GM18909 (cell line): ENCODE measurements at regions not wholly inside any gene's neighbourhood (a gene's known extent, or its start where the extent isn't known, plus 50 kb on each side); places are given as distances from the start of the nearest gene placed in this dataset.
A peak's percentile ranks its signal among the peaks of the same experiment; 100 is the strongest.

Experiments used
- ATAC-seq: cut with Tn5 transposase; IDR thresholded peaks from one replicate; pipeline ENCODE4 v1.9.1; 2021; ENCODE audit warnings: mild to moderate bottlenecking; ENCODE audit not compliant: unreplicated experiment, poor library complexity

DNA sequence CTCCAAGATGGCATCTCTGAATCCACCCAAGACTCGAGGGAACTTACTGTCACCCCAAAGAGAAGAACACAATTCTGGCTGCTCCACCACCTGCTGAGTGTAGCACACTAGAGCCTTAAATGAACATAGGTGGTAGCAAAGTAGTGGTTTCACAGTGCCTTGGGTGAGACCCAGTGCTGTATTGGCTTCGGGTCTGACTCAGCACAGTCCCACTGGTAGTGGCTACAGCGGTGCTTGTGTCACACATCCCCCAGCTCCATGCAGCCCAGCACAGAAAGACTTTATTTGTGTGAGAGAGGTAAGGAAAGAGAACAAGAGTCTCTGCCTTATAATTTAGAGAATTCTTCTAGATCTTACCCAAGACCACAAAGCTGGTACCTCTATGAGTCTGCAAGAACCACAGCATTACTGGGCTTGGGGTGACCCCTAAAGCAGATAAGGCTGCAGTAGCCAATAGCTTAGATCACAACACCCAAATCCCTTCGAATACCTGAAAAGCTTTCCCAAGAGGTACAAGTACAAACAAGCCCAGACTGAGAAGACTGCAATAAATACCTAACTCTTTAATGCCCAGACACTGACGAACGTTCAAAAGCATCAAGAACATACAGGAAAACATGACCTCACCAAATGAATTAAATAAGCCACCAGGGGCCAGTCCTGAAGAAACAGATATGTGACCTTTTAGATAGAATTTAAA is 83.3 kb upstream of the SLC38A4 start:
- ATAC-seq, result no peak

- ATAC-seq, result no peak
Measured at GRCh38 chr12:46910830-46911229, 85.0 kb upstream of the SLC38A4 start.

- no peak for ATAC-seq
Measured at GRCh38 chr12:46914336-46914735, 88.5 kb upstream of the SLC38A4 start.

DNA sequence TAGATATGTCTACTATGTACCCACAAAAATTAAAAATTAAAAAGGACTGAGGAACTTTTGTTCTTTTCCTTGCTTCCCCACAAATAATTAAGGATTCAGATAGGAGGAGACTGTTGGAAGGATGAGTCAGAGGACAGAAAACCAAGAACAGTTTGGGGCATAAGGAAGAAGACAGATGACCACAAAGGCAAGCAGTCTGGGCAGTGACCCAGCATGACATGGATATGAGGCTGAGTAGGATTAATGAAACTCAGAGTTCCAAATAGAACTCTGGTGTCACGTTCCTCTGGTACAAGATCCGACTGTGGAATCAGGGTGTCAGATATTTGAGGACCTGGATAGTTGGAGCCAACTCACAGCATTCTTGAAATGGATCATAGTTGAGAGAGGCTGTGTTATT is 89.3 kb upstream of the SLC38A4 start:
- ATAC-seq, result no peak

DNA sequence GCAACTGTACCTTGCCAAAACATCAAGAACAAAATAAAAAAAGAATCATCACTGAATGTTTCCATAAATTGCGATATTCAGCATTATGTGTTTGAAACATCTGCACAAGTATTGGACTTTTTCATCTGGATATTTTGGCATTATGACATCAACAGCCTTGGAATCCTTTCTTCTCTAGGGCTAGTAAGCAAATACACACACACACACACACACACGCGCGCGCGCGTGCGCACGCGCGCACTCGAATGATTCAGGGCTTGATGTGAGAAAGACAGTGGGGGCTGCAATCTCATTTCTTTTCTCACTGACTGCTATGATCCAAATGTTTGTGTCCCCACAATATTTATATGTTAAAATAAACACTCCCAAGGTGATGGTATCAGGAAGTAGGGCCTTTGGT is 90.0 kb upstream of the SLC38A4 start:
- no peak for ATAC-seq

DNA sequence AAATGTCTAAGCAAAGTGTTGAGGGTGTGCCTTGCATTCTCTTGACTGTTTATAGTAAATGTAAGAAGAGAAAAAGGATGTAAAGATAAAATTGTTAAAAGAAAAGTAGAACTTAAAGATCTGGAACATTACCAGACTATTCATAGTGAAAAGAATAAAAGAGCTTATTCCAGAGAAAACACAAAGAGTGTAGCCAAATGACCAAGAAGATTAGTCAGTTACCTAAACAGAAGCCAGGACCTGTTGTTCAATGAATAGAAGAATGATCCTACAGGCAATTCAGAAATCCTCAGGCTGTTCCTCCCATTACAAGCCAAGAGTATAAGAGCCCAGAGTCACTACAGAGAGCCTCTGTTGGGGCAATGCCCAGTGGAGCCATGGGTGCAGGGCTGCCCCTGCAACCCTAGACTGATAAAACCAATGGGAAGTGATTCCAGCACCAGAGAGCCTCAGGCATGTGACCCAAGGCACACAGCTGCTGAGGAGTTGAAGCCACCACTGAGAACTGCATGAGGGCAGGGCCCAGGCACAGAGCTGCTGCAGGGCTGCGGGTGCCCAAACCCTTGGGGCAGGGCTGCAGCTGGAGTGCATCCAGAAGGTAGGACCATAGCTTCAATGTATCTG is 91.1 kb upstream of the SLC38A4 start:
- ATAC-seq, result no peak

DNA sequence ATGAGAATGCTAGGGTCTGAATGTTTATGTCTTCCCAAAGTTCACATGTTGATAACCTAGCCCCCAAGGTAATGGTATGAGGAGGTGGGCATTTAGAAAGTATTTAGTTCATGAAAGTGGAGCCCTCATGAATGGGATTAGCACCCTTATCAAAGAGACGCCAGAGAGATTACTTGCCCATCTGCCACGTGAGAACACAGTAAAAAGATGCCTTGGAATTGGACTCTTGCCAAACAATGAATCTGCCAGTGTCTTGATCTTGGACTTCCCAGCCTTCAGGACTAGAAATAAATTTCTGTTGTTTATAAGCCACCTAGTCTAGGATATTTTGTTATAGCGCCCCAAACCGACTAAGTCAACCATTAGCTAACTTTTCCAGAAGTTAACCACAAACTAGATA is 92.0 kb upstream of the SLC38A4 start:
- no peak for ATAC-seq

DNA sequence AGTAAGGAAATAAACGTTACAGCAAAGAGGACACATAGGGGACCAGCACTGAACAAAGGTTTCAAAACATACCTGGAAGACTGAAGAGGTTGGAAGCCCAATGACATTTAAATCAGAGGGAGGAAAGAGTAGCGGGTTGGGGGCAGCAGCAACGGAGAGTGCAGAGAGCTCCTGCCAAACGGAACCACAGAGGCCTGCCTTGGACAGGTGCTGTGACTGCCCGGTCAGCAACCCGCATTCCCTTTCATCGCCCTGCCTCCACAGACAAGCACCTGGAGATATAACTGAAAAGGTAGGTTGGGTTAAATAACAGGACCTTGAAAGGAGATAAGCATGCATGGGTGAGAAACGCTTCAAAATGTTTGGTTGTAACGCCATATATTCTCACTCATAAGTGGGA is 92.8 kb upstream of the SLC38A4 start:
- no peak for ATAC-seq

DNA sequence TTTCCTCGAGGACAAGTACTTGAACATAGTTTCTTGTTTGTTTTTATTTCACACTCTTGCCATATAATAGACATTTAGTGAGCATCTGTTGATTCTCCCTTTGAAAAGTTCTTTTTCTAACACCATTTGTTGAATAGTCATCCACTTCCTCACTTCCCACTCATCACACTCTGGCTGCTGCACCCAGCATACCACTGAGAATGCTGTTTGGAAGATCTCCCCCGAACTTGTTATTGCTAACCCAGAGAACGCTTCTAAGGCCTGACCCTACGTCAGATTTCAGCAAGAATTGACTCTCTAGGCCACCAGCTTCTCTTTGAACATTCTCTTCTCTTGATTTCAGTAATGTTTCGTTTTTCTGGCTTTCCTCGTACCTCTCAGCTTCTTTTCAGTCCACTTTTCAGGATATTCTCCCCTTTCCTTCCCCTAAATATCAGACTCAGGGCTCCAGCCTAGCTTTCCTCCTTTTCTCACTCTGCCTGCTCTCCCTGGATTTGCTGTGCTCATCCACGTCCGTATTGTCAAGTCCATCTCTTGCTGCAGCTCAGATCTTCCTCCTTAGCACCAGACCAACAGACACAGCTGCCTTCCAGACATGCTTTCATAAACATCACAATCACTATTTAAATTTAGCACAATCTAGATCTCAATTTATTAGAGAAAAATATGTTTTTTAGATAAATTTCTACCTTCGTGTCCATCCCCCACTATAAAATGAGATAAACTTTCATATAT is 94.0 kb upstream of the SLC38A4 start:
- ATAC-seq, result no peak

GRCh38 chr12:46920499-46920898 is 94.7 kb upstream of the SLC38A4 start:
- ATAC-seq, result peak; percentile 95

- peak; percentile 20 for ATAC-seq
Measured at GRCh38 chr12:46921048-46921763, 95.4 kb upstream of the SLC38A4 start.

- ATAC-seq, result no peak
Measured at GRCh38 chr12:46921764-46922133, 96.0 kb upstream of the SLC38A4 start.

DNA sequence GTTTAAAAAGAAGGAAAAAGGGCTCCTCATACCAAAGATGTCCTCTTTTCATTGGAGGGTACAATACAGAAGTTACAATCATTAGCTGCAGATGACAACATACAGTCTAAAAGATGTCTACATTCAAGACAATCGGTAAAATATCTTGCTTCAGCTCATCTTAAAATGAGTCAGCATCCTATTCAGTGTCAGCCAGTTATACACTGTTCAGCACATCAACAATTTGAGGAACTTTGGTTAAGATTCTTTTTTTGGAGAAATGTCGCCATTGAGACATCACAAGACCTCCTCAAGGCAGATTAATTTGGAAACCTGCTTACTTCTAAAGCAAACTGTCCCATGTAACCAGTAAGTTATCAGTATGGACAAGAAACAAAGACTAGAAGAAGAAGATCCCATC is 100.7 kb upstream of the SLC38A4 start:
- no peak for ATAC-seq

GRCh38 chr12:46930101-46930500 is 104.3 kb upstream of the SLC38A4 start:
- no peak for ATAC-seq

- no peak for ATAC-seq
Measured at GRCh38 chr12:46933947-46934346, 108.2 kb upstream of the SLC38A4 start.

- no peak for ATAC-seq
Measured at GRCh38 chr12:46934374-46935111, 108.7 kb upstream of the SLC38A4 start.

DNA sequence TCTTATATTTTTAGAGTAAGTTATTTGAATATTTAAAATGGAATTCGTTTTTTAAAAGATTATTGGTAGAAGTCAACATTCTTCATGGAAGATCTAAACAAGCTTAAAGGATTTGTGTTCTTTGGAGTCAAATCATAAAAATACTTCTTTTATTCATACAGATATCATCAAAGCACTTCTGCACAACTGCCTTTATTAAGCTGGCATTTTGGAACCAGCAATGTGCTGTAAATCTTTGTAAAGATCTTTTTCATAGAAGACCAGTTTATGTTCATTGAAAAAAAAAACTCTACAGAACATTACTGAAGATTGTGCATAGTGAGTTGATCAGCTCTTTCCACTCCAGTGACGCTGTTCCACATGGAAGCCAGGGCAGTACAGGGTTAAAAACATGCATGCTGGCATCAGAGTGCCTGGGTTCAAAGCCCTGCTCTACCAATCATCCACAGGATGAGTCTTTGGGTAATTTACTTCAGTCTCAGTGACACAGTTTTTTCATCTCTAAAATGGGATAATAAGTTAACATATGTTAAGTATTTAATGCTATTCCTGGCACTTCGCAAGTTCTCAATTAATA is 109.6 kb upstream of the SLC38A4 start:
- no peak for ATAC-seq

- no peak for ATAC-seq
Measured at GRCh38 chr12:46936042-46936441, 110.2 kb upstream of the SLC38A4 start.

DNA sequence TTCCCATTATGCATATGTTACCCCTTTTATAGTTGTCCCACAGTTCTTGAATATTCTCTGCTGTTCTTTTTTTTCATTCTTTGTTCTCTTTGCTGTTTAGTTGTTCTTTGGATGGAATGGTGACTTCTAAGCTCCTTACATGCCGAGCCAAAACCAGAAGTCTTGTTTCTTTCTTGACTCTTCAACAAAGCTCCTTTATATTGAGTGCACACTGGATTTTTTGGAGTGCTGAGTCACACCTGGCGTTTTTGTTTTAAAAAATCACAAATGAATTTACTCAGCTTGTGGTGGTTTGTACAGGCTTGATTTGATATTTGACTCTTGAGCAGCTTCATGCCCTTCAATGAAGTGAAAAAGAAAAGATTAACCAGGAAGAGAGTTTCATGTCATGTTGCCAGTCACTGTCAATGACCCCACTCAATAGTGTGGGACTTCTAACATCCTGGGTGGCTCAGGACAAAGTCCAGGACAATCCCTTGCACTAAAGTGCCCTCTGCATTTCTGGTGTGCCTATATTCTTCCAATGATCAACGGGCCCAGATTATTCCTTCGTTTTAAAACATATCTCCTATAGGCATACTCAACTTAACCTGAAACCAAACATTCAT is 112.4 kb upstream of the SLC38A4 start:
- ATAC-seq, result no peak

DNA sequence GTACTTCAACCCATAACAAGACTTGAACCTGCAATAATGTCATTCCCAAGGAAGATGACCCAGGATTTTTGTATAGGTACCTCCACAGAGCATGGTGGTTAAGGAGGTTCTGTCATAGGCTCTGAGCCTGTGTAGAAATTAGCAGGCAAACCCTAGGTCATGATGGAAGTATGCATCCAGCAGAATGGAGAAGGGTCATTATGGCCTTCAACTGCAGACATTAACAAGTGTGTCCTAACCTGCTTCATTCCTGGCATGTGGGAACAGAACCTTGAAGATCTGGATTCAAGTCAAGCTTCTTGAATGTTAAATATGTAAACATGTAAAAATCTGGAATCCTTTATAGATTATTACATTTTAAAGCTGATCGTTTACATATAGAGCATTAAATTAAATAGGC is 116.2 kb upstream of the SLC38A4 start:
- ATAC-seq, result no peak
